ENCODE measurements at regions not wholly inside any gene's neighbourhood (a gene's known extent, or its start where the extent isn't known, plus 50 kb on each side); places are given as distances from the start of the nearest gene placed in this dataset.
"Not testable (repeated sequence)": the region's sequence is repeated elsewhere in the genome, so short reads cannot be mapped to it uniquely, and the experiment has no call there.

- Histone ChIP-seq H3K36me3 (ENCODE audit: insufficient read depth, low read length) (no peaks in the 10 kb centered on the region), H3K9me3 (ENCODE audit: low read depth, low read length) (no peaks in the 10 kb centered on the region), H3K4me3 (ENCODE audit: insufficient read depth, low read length) (no peak overlapping the region), H3K27ac (ENCODE audit: low read depth, low read length) (no peak overlapping the region), H3K4me1 (ENCODE audit: insufficient read depth, low read length) (no peaks in the 10 kb centered on the region), H3K27me3 (ENCODE audit: insufficient read depth, low read length) (no peaks in the 10 kb centered on the region), H2AFZ (ENCODE audit: low read length) (no peak overlapping the region), H4K20me1 (ENCODE audit: insufficient read depth, low read length) (no peaks in the 10 kb centered on the region), H3K4me2 (ENCODE audit: insufficient read depth, low read length) (no peak overlapping the region), H3K79me2 (ENCODE audit: insufficient read depth, low read length) (no peaks in the 10 kb centered on the region)
- TF ChIP-seq CTCF (IDR thresholded peaks at IDR 0.05; ENCODE audit: extremely low read depth, low read depth, low read length): no peak
- no peak for DNase-seq (ENCODE audit: insufficient read length, low spot score, missing footprints)
Observed at GRCh38 chr22:22772396-22772795, 115.2 kb upstream of the IGLL5 start.

DNA sequence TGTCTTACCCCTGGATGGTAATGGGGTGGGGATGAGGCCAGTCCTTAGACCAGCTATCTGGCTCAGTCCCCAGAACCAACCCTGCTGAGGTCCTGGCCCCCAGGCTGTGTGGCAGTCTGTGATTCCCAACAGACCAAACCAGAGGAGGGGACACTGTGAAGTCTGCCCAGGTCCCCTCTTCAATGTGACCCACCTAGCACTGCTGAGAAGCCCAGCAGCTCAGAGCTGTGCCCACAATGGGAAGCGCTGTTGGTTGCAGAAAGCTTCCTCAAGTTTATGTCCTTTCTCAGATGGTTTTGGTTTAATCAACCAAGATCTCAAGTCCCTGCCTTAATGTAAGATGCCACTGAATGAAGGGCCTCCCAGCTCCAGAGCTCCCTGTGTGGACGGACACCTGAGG is 114.7 kb upstream of the IGLL5 start:
- no peaks in the 10 kb centered on the region for H3K79me2 ChIP-seq (ENCODE audit: insufficient read depth, low read length)
- no peaks in the 10 kb centered on the region for H4K20me1 ChIP-seq (ENCODE audit: insufficient read depth, low read length)
- no peak overlapping the region for H3K27ac ChIP-seq (ENCODE audit: low read depth, low read length)
- no peak for TF ChIP-seq CTCF (IDR thresholded peaks at IDR 0.05; ENCODE audit: extremely low read depth, low read depth, low read length)
- H3K4me3 ChIP-seq (ENCODE audit: insufficient read depth, low read length): no peak overlapping the region
- no peaks in the 10 kb centered on the region for H3K36me3 ChIP-seq (ENCODE audit: insufficient read depth, low read length)
- no peak overlapping the region for H2AFZ ChIP-seq (ENCODE audit: low read length)
- no peaks in the 10 kb centered on the region for H3K9me3 ChIP-seq (ENCODE audit: low read depth, low read length)
- H3K4me1 ChIP-seq (ENCODE audit: insufficient read depth, low read length): no peaks in the 10 kb centered on the region
- DNase-seq (ENCODE audit: insufficient read length, low spot score, missing footprints): no peak
- peaks cover under 1% of the 10 kb centered on the region for H3K27me3 ChIP-seq (ENCODE audit: insufficient read depth, low read length)
- no peak overlapping the region for H3K4me2 ChIP-seq (ENCODE audit: insufficient read depth, low read length)

DNA sequence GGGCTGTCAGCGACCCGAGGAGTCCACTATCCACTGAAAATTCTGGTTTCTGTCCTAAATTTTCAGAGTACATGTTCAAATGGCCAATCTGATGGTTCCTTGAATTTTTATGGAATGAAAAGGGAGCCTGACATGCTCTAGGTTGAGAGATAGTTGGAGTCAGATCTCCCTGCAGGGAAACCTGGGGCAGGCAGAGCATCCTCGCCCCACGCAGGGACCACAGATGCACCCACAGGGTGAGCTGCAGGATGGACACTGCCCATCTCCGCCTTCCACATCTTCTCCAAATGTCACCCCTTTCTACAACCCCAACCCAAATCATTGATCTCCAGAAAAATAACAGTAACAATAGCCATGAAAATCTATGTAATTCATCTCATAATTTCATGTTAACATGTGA is 114.2 kb upstream of the IGLL5 start:
- no peaks in the 10 kb centered on the region for H4K20me1 ChIP-seq (ENCODE audit: insufficient read depth, low read length)
- no peaks in the 10 kb centered on the region for H3K36me3 ChIP-seq (ENCODE audit: insufficient read depth, low read length)
- H3K4me1 ChIP-seq (ENCODE audit: insufficient read depth, low read length): no peaks in the 10 kb centered on the region
- no peak overlapping the region for H2AFZ ChIP-seq (ENCODE audit: low read length)
- H3K4me2 ChIP-seq (ENCODE audit: insufficient read depth, low read length): no peak overlapping the region
- H3K79me2 ChIP-seq (ENCODE audit: insufficient read depth, low read length): no peaks in the 10 kb centered on the region
- no peak overlapping the region for H3K4me3 ChIP-seq (ENCODE audit: insufficient read depth, low read length)
- no peak overlapping the region for H3K27ac ChIP-seq (ENCODE audit: low read depth, low read length)
- no peak for DNase-seq (ENCODE audit: insufficient read length, low spot score, missing footprints)
- H3K9me3 ChIP-seq (ENCODE audit: low read depth, low read length): no peaks in the 10 kb centered on the region
- H3K27me3 ChIP-seq (ENCODE audit: insufficient read depth, low read length): peaks cover 4% of the 10 kb centered on the region
- TF ChIP-seq CTCF (IDR thresholded peaks at IDR 0.05; ENCODE audit: extremely low read depth, low read depth, low read length): no peak

DNA sequence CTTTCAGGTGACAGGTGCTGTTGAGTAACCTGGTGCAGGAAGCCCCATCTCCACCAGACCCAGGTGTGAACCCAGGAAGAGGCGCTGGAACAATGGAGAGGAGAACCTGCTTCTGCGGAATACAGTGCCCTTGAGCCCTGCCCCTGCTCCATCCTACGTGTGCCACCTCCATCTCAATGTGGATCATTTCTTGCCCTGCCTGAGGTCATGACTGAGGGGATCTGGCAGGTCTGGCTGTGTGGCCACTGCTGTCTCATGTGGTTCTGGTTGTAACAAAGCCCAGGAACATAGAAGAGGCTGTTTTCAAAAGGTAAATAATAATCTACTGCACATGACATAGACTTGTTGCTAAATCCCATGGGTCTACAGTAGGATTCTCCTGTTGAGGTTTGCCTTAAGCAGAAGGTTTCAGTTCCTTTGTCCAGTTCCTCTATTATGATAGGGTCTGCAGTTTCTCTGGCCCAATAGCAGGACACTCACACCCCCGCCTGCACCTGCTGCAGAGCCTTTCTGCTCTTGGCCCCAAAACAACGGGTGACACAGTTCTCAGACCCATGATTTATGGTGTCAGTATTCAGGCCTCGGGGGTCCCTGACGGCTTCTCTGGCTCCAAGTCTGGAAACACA is 113.5 kb upstream of the IGLL5 start:
- DNase-seq (ENCODE audit: insufficient read length, low spot score, missing footprints): no peak
- TF ChIP-seq CTCF (IDR thresholded peaks at IDR 0.05; ENCODE audit: extremely low read depth, low read depth, low read length): no peak
- H3K27ac ChIP-seq (ENCODE audit: low read depth, low read length): no peak overlapping the region
- H3K4me1 ChIP-seq (ENCODE audit: insufficient read depth, low read length): no peaks in the 10 kb centered on the region
- H3K4me2 ChIP-seq (ENCODE audit: insufficient read depth, low read length): no peak overlapping the region
- H4K20me1 ChIP-seq (ENCODE audit: insufficient read depth, low read length): no peaks in the 10 kb centered on the region
- H3K4me3 ChIP-seq (ENCODE audit: insufficient read depth, low read length): no peak overlapping the region
- H3K36me3 ChIP-seq (ENCODE audit: insufficient read depth, low read length): no peaks in the 10 kb centered on the region
- H3K27me3 ChIP-seq (ENCODE audit: insufficient read depth, low read length): peaks cover 4% of the 10 kb centered on the region
- no peak overlapping the region for H2AFZ ChIP-seq (ENCODE audit: low read length)
- no peaks in the 10 kb centered on the region for H3K9me3 ChIP-seq (ENCODE audit: low read depth, low read length)
- no peaks in the 10 kb centered on the region for H3K79me2 ChIP-seq (ENCODE audit: insufficient read depth, low read length)

DNA sequence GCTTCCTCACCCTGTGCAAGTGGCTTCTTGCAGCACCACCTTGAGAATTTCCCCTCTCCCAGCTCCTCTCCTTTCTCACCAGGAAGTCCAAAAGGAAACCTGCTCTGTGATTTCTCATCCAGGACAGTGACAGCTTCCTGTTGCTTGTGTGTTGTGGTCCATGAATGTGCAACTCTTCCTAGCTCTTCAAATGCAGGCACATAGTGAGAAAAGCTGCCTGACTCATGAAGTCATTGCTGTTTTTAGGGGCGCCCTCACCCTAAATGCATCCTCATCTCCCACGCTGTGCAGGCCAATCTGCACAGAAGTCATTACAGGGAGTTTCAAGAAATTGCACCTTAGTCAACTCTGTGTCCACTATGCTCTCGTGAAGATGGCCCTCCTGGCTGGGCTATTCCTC is 112.9 kb upstream of the IGLL5 start:
- not testable (repeated sequence) for H3K27me3 ChIP-seq (ENCODE audit: insufficient read depth, low read length)

More for the DNA sequence above, 112.9 kb upstream of the IGLL5 start:
- not testable (repeated sequence) for H3K27ac ChIP-seq (ENCODE audit: low read depth, low read length); H4K20me1 ChIP-seq (ENCODE audit: insufficient read depth, low read length); H3K4me1 ChIP-seq (ENCODE audit: insufficient read depth, low read length); H3K79me2 ChIP-seq (ENCODE audit: insufficient read depth, low read length); H3K36me3 ChIP-seq (ENCODE audit: insufficient read depth, low read length); H2AFZ ChIP-seq (ENCODE audit: low read length); H3K4me2 ChIP-seq (ENCODE audit: insufficient read depth, low read length); H3K9me3 ChIP-seq (ENCODE audit: low read depth, low read length); DNase-seq (ENCODE audit: insufficient read length, low spot score, missing footprints); H3K4me3 ChIP-seq (ENCODE audit: insufficient read depth, low read length)
